Fibroblast of villous mesenchyme (primary cell): ENCODE measurements at regions not wholly inside any gene's neighbourhood (a gene's known extent, or its start where the extent isn't known, plus 50 kb on each side); places are given as distances from the start of the nearest gene placed in this dataset. TPM values are rescaled to one million over a fixed set of nuclear protein-coding genes. Genes with fewer than 3 reads are reported as not detected.

Experiments
- DNase-seq: peaks from one replicate; pipeline ENCODE4 v3.0.0-alpha.2; 2010; ENCODE audit warnings: low read depth
- H3K4me3 ChIP-seq: 2 replicates; pipeline ENCODE4 v1.5.1; 2011; ENCODE audit warnings: low read depth, mild to moderate bottlenecking, low read length
- small RNA-seq: library from RNA; depleted of rRNA; stranded (forward); fragments of <200 nt; gene quantifications from one replicate; pipeline ENCODE3, GENCODE V24; 2012
- TF ChIP-seq, protein P1 (sequence below): IDR thresholded peaks from 2 replicates; pipeline ENCODE4 v1.5.1; 2012; ENCODE audit warnings: low read depth, mild to moderate bottlenecking, low read length; ENCODE audit not compliant: insufficient read depth

DNA sequence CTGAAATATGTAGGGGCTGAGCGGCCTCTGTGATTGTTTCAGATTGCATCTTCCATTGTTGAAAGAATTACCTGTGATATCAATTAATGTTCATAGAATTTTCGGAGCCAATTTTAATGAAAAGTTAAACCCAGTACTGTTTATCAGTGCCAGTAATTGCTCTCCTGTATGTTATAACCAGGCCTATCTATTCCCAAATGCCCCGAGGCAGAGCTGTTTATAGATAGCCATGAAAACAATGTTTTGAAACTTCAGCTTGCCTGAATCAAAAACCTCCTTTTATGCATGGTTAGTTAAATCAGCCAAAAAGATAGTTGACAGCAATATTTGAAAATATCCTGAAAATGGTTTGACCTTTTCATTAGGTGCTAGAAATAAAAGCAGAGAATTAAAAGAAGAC is 50.1 kb upstream of the HDAC9 start:
- no peak for DNase-seq
- TF ChIP-seq, protein P1, sequence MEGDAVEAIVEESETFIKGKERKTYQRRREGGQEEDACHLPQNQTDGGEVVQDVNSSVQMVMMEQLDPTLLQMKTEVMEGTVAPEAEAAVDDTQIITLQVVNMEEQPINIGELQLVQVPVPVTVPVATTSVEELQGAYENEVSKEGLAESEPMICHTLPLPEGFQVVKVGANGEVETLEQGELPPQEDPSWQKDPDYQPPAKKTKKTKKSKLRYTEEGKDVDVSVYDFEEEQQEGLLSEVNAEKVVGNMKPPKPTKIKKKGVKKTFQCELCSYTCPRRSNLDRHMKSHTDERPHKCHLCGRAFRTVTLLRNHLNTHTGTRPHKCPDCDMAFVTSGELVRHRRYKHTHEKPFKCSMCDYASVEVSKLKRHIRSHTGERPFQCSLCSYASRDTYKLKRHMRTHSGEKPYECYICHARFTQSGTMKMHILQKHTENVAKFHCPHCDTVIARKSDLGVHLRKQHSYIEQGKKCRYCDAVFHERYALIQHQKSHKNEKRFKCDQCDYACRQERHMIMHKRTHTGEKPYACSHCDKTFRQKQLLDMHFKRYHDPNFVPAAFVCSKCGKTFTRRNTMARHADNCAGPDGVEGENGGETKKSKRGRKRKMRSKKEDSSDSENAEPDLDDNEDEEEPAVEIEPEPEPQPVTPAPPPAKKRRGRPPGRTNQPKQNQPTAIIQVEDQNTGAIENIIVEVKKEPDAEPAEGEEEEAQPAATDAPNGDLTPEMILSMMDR: no peak

More for the DNA sequence above, 50.1 kb upstream of the HDAC9 start:
- H3K4me3 ChIP-seq: no peak overlapping the region

Small RNA genes in the stretch of these regions (small RNA-seq; reads per million reads assigned to genes)
- gene MIR1302-6: not detected
